NCI-H82 (cell line): ENCODE measurements at regions not wholly inside any gene's neighbourhood (a gene's known extent, or its start where the extent isn't known, plus 50 kb on each side); places are given as distances from the start of the nearest gene placed in this dataset.
"Not testable (repeated sequence)": the region's sequence is repeated elsewhere in the genome, so short reads cannot be mapped to it uniquely, and the experiment has no call there.

Source experiments
- DNase-seq: peaks from one replicate; lab custom pipeline; 2025; lab: John Stamatoyannopoulos, UW

DNA sequence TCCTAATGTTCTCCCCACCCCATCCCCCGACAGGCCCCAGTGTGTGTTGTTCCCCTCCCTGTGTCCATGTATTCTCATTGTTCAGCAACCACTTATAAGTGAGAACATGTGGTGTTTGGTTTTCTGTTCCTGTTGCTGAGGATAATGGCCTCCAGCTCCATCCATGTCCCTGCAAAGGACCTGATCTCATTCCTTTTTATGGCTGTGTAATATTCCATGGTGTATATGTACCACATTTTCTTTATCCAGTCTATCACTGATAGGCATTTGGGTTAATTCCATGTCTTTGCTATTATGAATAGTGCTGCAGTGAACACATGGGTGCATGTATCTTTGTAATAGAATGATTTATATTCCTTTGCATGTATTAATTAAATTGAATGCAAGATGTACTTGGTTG, 104.8 kb upstream of the WIPF3 start:
- DNase-seq: not testable (repeated sequence)

GRCh38 chr7:29703830-29704229, 102.5 kb upstream of the WIPF3 start:
- not testable (repeated sequence) for DNase-seq

DNA sequence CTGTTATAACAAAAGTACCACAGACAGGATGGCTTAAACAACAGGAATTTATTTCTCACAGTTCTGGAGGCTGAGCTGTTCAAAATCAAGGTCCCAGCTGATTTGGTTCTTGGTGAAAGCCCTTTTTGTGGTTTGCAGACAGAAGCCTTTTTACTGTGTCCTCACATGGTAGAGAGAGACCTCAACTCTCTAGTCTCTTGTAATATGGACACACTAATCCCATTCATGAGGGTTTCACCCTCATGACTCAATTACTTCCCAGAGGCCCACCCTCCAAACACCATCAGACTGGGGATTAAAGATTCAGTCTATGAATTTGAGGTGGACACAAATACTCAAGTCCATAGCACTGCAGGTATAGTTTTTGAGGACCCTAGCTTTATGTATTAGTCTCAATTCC, 97.3 kb upstream of the WIPF3 start:
- DNase-seq: peak; percentile 14

- DNase-seq: not testable (repeated sequence)
Observed at GRCh38 chr7:29723127-29723526, 83.2 kb upstream of the WIPF3 start.

DNA sequence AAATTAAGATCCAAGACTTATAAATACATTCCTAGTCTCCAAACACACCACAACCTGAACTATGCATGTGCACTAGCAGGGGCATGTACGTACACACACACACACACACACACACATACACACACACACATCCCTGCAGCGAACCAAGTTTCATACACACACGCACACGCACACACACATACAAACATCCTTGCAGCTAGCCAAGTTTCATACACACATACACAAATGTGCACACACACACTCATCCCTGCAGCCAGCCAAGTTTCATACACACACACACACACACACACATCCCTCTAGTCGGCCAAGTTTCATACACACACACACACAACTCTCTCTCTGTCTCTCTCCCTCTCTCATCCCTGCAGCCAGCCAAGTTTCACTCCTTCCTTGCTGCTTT, 82.7 kb upstream of the WIPF3 start:
- no peak for DNase-seq

DNA sequence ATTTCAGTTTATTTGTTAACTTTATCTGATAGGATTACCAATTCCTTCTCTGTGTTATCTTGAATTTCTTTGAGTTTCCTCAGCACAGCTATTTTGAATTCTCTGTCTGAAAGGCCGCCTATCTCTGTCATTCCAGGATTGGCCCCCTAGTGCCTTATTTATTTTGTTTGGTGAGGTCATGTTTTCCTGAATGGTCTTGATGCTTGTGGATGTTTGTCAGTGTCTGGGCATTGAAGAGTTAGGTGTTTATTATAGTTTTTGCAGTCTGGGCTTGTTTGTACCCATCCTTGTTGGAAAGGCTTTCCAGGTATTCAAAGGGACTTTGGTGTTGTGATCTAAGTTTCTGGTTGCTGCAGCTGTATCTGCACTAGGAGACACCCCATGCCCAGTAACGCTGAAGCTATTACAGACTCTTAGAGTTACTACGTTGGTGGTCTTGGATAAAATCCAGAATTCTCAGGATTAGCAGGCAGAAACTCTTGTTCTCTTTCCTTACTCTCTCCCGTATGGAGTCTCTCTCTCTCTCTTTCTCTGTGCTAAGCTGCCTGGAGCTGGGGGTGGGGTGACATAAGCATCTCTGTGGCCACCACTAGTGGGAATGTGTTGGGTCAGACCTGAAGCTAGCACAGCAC, 76.7 kb upstream of the WIPF3 start:
- DNase-seq: not testable (repeated sequence)

GRCh38 chr7:29734246-29734731, 72.0 kb upstream of the WIPF3 start:
- DNase-seq: no peak

- not testable (repeated sequence) for DNase-seq
Observed at GRCh38 chr7:29747645-29748245, 58.6 kb upstream of the WIPF3 start.

DNA sequence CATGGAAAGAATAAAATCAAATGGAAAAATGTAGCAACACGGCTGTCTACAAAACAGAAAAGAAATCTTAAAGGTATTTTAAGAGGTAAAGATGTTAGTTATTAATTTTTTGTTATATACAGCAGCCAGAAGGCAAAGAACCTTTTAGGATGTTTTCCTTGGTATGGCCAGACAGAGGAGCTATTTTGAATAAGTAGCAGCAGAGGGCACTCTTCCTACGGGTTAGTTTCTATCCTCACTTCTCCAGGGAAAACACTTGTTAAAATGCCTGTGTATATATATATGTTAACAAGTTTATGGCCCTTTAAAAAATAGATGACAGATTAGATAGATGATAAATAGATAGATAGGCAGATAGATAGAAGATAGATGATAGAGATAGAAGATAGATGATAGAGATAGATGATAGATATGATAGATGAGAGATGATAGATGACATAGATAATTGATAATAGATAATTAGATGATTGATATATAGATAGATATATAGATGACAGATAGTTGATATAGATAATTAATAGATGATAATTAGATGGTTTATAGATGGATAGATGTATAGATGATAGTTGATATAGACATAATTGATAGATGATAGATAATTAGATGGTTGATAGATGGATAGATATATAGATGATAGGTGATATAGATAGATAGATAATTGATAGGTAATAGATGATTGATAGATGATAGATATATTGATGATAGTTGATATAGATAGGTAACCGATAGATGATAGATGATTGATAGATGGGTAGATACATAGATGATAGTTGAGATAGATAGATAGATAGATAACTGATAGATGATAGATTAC, 57.8 kb upstream of the WIPF3 start:
- DNase-seq: peak; percentile 81

DNA sequence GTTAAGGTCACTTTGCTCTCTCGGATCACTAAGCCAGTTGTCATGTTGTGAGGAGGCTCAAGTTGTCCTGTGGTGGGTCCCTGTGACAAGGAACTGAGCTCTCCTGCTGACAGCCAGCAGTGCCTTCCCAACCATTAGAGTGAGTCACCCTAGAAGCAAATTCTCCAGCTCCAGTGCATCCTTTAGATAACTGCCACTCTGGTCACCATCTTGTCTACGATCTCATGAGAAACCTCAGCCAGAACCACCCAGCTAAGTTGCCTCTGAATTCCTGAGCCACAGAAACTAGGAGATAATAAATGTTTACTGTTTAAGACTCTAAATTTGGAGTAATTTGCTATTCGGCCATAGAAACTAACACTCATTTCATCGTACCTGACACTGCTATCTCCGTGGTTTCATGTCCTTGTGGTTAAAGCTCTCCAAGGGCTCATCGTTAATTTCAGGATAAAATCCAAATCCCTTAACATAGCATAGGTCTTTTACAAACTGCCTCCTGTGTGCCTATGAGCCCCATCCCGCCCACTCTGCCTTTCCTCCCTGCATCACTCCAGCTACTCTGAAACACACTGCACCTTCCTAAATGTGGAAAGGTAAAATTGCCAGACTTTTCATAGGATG, 56.5 kb upstream of the WIPF3 start:
- DNase-seq: no peak

- not testable (repeated sequence) for DNase-seq
Observed at GRCh38 chr7:29750373-29750940, 55.9 kb upstream of the WIPF3 start.

- not testable (repeated sequence) for DNase-seq
Observed at GRCh38 chr7:29751012-29751411, 55.3 kb upstream of the WIPF3 start.

DNA sequence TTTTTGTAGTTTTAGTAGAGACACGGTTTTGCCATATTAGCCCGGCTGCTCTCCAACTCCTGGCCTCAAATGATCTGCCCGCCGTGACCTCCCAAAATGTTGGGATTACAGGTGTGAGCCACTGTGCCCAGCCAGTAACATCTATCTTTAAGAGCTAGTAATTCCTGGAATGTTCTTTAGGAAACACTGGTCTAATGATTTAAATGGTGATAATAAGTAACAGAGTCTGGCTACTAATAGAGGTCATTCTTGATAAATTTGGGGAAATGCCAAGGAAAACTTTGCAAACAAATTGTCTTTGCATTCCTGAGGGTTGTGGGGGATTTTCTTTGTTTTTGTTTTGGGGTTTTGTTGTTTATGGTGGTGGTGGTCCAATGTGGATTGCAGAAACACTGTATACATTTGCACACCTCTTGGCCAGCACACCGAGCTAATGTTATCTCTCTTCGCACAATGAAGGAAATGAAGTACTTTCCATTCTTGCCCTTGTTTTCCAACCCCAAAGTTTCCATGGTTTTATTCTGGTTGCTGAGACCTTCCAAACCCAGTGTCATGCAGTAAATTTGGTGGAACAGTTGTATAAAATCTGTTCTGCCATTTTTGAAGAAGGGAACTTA, 51.3 kb upstream of the WIPF3 start:
- DNase-seq: no peak
